ENCODE measurements at regions not wholly inside any gene's neighbourhood (a gene's known extent, or its start where the extent isn't known, plus 50 kb on each side); places are given as distances from the start of the nearest gene placed in this dataset.

DNA sequence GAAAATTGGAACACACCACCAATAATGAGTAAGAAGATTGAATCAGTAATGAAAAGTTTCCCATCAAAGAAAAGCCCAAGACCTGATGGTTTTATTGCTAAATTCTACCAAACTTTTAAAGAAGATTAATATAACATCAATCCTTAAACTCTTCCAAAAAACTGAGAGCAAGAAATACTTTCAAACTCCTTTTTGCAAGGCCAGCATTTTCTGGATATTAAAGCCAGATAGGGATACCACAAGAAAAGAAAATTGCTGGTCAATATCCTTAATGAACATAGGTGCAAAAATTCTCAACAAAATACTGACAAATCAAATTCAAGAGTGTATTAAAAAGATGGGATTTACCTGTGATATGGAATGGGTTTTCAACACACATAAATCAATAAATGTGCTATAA, 484.6 kb downstream of the ANKRD50 start:
- DNase-seq (ENCODE audit: low spot score), result no peak

DNA sequence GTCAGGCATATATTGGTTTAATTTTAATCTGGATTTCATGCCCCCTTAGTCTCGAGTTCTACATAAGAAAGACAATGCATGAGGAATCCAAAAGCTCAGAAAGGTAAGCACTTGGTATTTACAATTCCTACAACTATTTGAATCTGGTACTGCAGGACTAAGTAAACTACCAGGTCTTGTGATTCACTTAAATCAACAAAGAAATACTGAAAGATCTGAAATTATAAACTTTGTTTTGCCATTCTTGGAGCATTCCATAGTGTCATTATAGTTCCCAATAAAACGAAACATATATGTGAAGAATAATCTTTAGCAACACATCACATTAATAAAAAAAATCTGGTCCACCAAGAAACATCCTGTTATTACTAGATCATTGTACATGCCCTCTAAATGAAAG, 482.3 kb downstream of the ANKRD50 start:
- no peak for DNase-seq (ENCODE audit: low spot score)

DNA sequence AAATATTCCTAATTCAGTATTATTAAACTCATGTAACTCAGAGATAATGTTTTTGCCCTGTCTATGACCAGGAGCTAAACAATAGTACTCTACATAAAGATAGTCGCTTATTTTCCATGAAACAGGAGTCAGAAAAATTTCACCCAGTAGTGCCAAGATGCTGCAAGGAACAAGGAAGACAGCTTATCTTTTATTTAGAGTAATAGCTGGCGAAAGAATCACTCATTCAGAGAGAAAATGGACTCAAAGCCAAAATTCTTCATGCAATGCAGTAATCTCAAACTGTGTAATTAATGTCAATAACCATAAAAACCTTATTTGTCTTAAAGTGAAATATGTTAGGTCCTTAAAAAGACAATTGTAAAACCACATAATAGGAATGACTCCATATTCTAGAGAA, 477.8 kb downstream of the ANKRD50 start:
- no peak for DNase-seq (ENCODE audit: low spot score)

DNA sequence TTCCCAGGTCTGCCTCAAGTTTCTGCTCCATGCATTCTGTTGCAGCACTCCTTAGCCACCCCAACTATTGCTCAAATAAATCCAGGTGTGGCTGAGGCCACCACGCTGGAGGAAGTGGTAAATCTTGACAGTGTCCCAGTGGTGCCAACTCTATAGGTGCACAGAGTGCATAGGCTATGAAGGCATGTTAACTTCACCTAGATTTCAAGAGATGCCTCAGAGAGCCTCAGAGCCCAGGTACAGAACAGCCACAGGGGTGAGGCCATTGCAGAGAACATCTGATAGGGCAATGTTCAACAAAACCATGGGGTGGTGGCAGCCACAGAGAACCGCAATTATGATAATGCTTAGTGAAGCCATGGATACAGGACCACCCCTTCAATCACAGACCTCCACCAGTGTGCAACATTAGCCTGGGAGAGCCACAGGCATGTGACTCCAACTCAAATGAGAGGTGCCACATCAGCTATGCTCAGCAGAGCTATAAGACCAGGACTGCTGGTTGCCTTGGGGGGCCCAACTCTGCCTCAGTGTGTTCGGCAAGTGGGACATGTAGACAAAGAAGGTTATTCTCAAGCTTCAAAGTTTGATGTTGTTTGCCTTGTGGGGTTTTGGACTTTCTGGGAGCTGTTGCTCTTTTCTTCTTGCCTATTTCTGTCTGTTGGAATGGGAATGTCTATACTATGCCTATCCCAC, 468.7 kb downstream of the ANKRD50 start:
- no peak for DNase-seq (ENCODE audit: low spot score)

DNA sequence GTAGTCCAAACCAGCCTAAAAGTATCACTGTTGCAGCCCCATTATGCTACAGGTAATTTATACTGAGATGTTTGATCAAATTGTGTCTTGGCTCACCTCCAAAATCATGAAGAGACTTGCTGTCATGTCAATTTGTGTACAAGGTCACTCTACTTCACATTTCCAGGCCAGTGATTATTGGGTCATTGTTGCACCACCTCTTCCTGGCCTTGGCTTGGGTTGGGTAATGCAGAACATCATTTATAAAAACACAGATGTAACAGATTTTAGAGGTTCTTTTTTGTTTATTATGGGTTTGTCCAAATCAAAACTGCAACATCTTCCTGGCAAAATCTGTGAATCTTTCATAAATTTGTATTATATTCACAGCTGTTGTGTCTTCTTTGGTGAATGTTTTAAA, 459.5 kb downstream of the ANKRD50 start:
- no peak for DNase-seq (ENCODE audit: low spot score)

DNA sequence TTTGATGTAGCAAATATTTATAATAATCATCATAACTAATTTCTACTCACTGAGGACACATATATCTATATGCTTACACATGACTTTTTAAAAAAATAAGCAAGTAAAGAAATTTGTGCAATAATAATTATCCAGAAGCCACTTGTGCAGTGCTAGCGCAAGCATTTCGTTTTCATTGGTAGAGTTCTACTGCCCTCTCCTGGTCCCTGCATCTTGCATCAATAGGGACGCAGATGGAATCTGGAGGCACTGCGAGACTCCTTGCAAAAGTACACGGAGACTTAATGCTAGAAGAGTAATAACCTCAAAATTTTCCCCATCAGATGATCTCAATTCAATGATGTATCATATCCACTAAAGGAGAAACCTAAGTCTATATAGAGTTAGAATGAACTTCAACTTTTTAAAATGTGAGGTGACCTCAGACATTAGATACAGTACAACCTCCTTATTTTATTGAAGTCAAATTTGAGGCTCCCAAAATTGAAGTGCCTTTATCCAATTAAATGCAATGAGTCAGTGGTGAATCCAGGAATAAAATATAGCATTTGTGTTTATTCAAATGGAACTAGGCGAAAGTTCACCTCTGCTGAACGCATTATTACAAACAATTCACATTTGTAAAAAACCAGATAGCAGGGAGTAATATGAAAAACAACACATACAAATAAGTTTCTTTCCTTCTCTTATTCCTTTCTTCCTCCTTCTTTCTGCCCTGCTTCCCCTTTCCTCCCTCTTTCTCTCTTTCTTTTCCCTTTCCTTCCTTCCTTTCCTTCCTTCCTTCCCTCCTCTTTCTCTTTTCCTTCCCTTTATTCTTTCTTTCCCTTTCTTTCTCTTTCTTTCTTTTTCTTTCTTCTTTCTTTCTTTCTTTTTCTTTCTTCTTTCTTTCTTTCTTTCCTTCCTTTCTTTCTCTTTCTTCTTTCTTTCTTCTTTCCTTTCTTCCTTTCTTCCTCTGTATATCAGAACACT, 450.0 kb downstream of the ANKRD50 start:
- DNase-seq (ENCODE audit: low spot score), result peak; percentile 46

DNA sequence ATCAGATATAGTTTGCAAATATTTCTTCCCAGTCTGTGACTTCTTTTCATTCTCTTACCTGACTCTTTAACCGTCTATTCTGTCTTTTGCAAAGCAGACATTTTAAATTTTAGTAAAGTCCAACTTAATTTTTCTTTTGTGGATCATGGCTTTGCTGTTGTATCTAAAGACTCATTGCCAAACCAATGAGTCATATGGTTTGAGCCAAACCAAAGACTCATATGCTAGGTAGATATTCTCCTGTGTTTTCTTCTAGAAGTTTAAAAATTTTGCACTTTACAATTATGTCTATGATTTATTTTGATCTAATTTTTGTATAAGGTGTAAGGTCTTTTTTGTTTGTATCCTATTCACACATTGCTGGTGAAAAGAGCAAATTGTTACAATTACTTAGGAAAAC, 446.8 kb downstream of the ANKRD50 start:
- DNase-seq (ENCODE audit: low spot score), result no peak

DNA sequence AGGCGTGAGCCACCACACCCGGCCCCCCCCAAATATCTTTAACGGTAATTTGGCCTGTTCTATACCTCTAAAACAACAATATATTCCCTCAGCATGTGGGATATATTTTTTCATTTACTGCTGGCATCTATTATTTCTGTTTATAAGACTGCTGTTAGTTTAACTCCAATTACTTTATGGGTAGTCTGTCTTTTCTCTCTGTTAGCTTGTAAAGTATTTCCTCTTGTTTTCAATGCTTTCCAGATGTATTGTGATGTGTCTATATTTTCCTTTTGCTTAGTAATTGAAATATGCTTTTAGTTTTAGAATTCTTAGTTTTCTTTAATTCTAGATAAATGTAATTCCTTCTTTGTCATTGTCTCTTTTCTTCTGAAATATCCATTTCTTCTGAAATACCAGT, 445.8 kb downstream of the ANKRD50 start:
- no peak for DNase-seq (ENCODE audit: low spot score)

DNA sequence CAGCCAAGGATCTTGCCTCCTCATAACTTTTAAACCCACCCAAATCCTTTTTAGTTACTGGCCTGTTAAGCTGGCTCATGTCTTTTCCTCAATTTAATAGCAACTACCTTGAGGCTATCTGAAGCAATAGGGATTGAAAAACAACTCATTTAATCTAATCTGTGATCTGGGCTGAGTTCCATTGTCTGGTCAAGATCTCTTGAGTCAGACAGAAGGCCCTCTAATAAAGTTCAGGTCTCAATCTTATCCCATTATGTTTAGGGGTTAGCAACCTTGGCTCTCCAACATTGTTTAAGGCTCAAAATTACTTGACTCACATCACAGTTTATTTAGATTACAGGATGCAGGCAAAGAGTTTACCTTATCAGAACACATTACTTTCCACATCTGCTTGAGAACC, 436.1 kb downstream of the ANKRD50 start:
- DNase-seq (ENCODE audit: low spot score), result no peak

DNA sequence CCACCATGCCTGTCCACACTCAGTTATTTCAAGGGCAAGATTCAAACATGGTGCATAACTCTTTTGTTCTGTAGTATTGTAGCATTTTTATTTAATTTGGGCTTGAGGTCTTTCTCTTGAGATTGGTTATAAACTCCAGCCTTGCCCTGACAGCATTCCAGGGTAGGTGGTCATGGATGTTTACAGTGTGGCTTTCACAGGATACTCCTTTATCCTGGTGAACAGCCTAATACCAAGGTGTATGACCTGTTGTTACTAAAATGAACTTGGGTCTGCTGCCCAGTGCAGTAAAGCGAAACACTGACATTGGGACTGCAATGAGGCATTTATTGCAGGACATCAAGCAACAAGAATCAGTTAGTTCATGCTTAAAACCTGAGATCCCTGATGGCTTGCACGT, 434.8 kb downstream of the ANKRD50 start:
- no peak for DNase-seq (ENCODE audit: low spot score)

DNA sequence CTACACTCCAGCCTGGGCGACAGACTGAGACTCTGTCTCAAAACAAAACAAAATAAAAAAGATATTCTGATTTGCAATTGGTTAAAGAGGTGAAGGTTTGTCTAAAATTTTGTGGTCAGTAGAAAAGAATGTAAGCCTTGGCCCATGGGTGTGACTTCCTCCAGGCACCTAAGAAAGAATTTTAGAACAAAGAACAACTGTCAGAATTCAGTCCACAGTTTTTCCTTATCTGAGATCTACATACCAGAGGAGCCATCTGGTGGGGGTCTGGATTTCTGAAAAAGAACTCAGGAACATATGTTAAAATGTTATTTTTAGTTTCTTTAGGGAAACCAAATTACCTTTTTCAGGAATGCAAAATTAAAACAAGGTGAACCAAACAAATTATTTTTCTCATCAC, 434.1 kb downstream of the ANKRD50 start:
- peak; percentile 8 for DNase-seq (ENCODE audit: low spot score)

DNA sequence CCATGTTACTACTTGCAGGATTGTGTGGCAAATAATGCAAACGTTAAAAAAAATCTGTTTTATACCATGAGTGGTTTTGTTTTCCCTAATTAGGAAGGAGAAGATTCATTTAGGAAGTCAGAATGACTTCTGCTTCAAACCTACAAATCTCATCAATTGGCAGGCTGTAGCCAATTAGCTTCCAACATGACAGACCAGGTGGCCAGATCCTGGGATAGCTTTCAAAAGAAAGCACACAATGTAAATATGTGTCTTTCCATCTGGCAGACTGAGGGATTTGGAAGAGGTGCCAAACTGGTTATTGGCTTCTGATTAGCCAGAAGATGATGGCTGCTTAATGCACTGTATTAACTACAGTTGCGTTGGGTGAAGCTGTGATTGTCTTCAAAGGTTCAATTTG, 432.8 kb downstream of the ANKRD50 start:
- DNase-seq (ENCODE audit: low spot score), result no peak

DNA sequence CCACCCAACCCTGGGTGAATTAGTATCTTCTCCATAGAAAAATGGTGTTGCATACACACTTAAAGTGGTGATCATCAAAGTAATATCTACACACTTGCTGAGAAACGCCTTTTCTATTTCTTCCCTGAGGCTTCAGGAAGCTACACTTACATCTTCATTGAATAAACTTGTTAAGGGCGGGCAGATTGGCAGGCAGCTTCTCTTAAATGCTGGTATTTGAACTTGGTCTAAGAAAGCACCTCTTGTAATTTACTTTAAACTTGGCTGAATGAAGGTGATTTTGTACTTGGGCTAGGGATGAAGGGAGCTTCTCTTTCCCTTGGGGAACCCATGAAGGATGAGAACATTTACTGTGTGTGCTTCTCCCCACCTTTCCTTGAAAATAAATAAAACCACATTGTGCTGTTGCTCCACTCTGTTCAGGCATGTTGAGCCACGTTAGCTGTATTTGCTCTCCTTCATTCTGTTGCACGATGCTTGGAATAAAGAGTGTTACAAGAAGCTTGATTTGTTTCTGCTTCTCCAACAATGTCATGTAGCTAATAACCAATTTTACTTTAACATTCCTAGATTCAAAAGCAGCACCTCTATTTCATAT, 430.1 kb downstream of the ANKRD50 start:
- DNase-seq (ENCODE audit: low spot score), result no peak

DNA sequence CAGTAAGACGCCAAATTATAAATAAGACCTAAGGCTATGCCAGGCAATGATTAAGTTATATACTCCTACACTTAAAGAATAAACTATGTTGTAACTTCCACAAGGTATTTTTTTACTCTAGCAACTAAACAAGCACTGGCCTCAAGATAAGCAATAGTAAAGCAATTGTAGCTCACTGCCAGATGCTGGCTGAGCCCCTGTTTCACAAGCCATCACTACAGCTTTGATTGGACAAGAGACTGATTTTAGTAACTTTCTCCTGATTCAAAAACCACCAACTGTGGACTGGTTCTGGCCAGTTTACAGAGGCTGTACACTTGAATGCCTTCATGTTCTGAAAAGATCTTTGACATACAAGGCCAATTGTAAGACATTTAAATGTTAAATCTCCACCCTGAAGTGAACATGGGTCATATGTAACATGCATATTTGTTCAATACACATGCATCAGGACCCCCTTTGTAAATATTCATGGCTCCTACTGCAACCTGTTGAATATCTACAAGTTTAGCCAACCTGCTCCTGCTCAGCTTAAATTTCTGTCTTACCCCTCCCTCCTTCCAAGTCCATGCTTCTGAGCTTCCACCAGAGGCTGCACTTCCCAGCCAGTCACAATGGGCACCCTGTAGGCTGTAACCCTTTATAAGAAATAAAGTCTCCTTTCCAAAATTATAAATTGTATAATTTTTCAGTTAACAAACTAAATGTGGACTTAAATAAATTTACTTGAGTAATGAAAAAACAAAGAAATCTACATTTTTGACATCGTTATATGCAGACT, 423.6 kb downstream of the ANKRD50 start:
- no peak for DNase-seq (ENCODE audit: low spot score)

DNA sequence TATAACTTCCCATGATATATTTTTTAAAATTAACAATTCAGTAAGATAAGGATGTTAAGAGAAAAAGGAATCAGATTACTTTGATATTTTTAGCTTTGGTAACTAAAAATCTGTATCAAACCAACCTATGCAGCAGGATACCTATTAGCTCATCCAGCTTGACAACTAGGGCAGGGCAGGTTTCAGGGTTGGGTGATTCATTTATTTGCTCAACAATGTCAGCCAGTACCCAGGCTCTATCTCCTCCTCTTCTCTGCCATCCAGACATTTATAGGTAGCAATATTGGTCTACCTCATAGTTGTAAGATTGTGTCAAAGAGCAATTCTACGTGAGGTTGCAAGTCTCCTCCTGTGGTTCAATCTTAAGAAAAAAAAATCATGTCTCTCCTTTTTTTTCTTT, 421.9 kb downstream of the ANKRD50 start:
- no peak for DNase-seq (ENCODE audit: low spot score)

DNA sequence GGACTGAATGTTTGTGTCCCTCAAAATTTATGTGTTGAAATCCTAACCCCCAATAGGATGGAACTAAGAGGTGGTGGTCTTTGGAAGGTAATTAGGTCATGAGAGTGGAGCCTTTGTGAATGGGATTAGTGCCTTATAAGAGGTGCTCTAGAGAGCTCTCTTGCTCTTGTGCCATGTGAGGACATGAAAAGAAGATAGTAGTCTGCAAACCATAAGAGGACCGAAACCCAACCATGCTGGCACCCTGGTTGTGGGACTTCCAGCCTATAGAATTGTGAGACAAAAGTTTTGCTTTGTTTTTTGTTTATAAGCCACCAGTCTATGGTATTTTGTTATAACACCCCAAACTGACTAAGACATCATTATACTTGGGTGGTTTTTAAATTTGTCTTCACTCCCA, 417.1 kb downstream of the ANKRD50 start:
- no peak for DNase-seq (ENCODE audit: low spot score)

DNA sequence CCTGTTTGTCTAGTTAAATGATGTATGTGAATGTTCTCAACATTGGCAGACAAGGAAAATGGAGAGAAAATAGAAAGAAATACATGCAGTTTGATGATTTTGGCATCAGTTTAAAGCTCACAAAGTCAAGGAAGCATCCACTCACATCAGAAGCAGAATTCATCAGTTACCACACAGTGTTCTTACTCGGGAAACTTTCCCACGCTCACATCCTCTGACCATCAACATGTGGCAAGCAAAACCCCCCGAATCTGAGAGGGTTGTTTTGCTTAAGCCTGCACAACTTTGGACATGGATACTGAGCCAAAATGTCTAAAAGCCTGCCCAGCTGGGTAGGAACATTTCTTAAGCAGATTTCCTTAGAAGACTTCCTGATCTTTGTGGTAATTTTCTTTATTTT, 407.6 kb downstream of the ANKRD50 start:
- DNase-seq (ENCODE audit: low spot score), result no peak

DNA sequence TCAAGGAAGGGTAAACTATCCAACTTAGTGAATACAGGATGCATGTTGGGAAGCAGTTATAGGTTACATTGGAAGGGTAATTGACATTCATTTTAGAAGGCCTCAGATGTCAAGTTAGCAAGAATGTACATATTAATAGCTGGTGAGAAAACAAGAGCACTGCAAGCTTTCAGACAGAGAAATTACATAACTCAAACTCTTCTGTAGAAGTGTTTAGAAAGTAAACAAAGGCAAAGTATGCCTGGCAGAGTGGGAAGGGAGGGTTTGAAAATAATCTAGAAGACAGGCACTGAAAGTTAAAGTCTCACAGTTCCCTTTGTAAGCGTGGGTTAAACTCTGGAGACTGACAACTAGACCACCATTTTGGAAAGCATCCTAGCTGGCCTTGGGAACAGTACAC, 406.2 kb downstream of the ANKRD50 start:
- no peak for DNase-seq (ENCODE audit: low spot score)

DNA sequence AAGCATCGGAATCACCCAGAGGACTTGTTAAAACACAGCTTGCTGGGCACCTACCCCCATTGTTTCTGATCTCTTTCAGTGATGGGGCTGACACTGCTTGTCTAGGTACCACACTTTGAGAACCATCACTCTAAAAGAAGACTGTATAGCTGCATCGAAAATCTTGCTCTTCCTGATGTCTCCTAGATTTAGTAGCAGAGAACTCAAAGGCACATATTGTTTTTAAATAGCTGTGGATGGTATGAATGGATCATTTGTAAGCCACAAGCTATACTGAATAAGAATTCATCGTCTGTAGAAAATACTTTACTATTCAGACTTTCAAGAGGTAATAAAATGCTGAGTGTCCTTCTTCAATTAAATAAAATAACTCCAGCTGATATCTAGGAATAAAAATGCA, 405.4 kb downstream of the ANKRD50 start:
- no peak for DNase-seq (ENCODE audit: low spot score)

DNA sequence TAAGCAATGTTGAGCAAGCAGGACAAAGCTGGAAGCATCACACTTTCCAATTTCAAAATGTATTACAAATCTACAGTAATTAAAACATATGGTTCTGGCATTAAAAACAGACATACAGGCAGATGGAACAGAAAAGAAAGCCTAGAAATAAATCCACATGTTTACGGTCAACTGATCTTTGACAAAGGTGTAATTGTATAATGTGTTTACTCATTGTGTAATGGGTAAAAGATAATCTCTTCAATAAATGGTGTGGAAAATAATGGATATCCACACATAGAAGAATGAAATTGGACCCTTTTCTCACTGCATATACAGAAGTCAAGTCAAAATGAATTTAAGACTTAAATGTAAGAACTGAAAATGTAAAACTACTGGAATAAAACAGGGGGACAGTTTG, 394.2 kb downstream of the ANKRD50 start:
- DNase-seq (ENCODE audit: low spot score), result no peak

DNA sequence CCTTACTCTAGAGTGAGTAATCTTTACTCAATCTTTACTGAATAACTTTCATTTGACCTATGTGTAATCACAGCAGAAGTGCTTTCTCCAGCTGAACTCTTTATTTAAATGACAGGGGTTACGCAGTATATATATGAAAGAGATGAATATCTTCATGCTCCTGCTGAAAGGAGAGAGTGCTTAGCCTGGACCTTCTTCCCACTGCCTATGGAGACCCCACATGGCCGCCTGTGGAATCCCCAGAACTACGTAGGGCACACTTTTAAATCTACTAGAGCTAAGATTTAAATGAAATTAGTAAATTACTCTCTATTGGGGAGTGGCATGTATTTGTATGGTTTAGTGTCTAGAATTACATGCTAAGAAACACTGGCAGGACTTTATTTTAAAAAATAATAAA, 391.2 kb downstream of the ANKRD50 start:
- DNase-seq (ENCODE audit: low spot score), result no peak

All from hepatic stellate cell (primary cell).